ENCODE measurements at regions not wholly inside any gene's neighbourhood (a gene's known extent, or its start where the extent isn't known, plus 50 kb on each side); places are given as distances from the start of the nearest gene placed in this dataset.
"Not testable (repeated sequence)": the region's sequence is repeated elsewhere in the genome, so short reads cannot be mapped to it uniquely, and the experiment has no call there.

- TF ChIP-seq, protein P1, sequence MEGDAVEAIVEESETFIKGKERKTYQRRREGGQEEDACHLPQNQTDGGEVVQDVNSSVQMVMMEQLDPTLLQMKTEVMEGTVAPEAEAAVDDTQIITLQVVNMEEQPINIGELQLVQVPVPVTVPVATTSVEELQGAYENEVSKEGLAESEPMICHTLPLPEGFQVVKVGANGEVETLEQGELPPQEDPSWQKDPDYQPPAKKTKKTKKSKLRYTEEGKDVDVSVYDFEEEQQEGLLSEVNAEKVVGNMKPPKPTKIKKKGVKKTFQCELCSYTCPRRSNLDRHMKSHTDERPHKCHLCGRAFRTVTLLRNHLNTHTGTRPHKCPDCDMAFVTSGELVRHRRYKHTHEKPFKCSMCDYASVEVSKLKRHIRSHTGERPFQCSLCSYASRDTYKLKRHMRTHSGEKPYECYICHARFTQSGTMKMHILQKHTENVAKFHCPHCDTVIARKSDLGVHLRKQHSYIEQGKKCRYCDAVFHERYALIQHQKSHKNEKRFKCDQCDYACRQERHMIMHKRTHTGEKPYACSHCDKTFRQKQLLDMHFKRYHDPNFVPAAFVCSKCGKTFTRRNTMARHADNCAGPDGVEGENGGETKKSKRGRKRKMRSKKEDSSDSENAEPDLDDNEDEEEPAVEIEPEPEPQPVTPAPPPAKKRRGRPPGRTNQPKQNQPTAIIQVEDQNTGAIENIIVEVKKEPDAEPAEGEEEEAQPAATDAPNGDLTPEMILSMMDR (IDR thresholded peaks at IDR 0.05) = not testable (repeated sequence)
- TF ChIP-seq POLR2A (IDR thresholded peaks at IDR 0.05; ENCODE audit: low read length); BHLHE40 (IDR thresholded peaks at IDR 0.05; ENCODE audit: low read depth, low read length); CBX2 (IDR thresholded peaks at IDR 0.05; ENCODE audit: borderline replicate concordance, low read depth); CEBPB (IDR thresholded peaks at IDR 0.05); MAFK (IDR thresholded peaks at IDR 0.05; ENCODE audit: partially characterized antibody): not testable (repeated sequence)
Observed at GRCh38 chr14:104269511-104270241, 131.3 kb downstream of the KIF26A start.

Measured in A549 (cell line).